T-helper 2 cell treated with Interferon-gamma antibody and Interleukin-4, amounts not matched to agents 100 ng/mL and 5 ng/mL, for 36 hours (primary cell): ENCODE measurements at regions not wholly inside any gene's neighbourhood (a gene's known extent, or its start where the extent isn't known, plus 50 kb on each side); places are given as distances from the start of the nearest gene placed in this dataset.

Source experiments
- intact Hi-C: fragments of 100-400 bp; cut with micrococcal nuclease; formaldehyde crosslinking; loops from one replicate; pipeline ENCODE4 v1.15.1; 2023

- intact Hi-C loops, result no loop called here
Observed at GRCh38 chr3:137201066-137201465, 243.3 kb downstream of the IL20RB start.

GRCh38 chr3:137202941-137203340, 245.2 kb downstream of the IL20RB start:
- intact Hi-C loops, result no loop called here

GRCh38 chr3:137204409-137204808, 246.6 kb downstream of the IL20RB start:
- intact Hi-C loops, result no loop called here

- intact Hi-C loops, result no loop called here
Observed at GRCh38 chr3:137205394-137206045, 247.7 kb downstream of the IL20RB start.

GRCh38 chr3:137207616-137208015, 249.8 kb downstream of the IL20RB start:
- intact Hi-C loops, result no loop called here

GRCh38 chr3:137217733-137218132, 259.9 kb downstream of the IL20RB start:
- intact Hi-C loops, result no loop called here

GRCh38 chr3:137219801-137220445, 262.1 kb downstream of the IL20RB start:
- intact Hi-C loops, result no loop called here

- intact Hi-C loops, result no loop called here
Observed at GRCh38 chr3:137222736-137223225, 265.0 kb downstream of the IL20RB start.

GRCh38 chr3:137224464-137224863, 266.7 kb downstream of the IL20RB start:
- intact Hi-C loops, result no loop called here

- intact Hi-C loops, result no loop called here
Observed at GRCh38 chr3:137242836-137243400, 285.1 kb downstream of the IL20RB start.

- intact Hi-C loops, result no loop called here
Observed at GRCh38 chr3:137246491-137246890, 288.7 kb downstream of the IL20RB start.

GRCh38 chr3:137249311-137249940, 291.6 kb downstream of the IL20RB start:
- intact Hi-C loops, result no loop called here

- intact Hi-C loops, result no loop called here
Observed at GRCh38 chr3:137259089-137259488, 301.3 kb downstream of the IL20RB start.

GRCh38 chr3:137259701-137260100, 301.9 kb downstream of the IL20RB start:
- intact Hi-C loops, result no loop called here

- intact Hi-C loops, result no loop called here
Observed at GRCh38 chr3:137264071-137264820, 306.5 kb downstream of the IL20RB start.

GRCh38 chr3:137264843-137265330, 307.1 kb downstream of the IL20RB start:
- intact Hi-C loops, result no loop called here

GRCh38 chr3:137282871-137283270, 325.1 kb downstream of the IL20RB start:
- intact Hi-C loops, result no loop called here

- intact Hi-C loops, result no loop called here
Observed at GRCh38 chr3:137285924-137286323, 328.1 kb downstream of the IL20RB start.

- intact Hi-C loops, result no loop called here
Observed at GRCh38 chr3:137293086-137293485, 335.3 kb downstream of the IL20RB start.

- intact Hi-C loops, result no loop called here
Observed at GRCh38 chr3:137294139-137294538, 336.4 kb downstream of the IL20RB start.

GRCh38 chr3:137294839-137295238, 337.1 kb downstream of the IL20RB start:
- intact Hi-C loops, result no loop called here
